DND-41 (cell line): ENCODE measurements at regions not wholly inside any gene's neighbourhood (a gene's known extent, or its start where the extent isn't known, plus 50 kb on each side); places are given as distances from the start of the nearest gene placed in this dataset.

Experiments
- CTCF ChIP-seq: IDR thresholded peaks from 2 replicates; pipeline ENCODE4 v1.5.1; 2012; ENCODE audit warnings: borderline replicate concordance, low read length, moderate library complexity, mild to moderate bottlenecking; ENCODE audit not compliant: poor library complexity, severe bottlenecking; ENCODE audit errors: extremely low read depth
- EZH2 ChIP-seq: IDR thresholded peaks from 3 replicates; pipeline ENCODE4 v1.6.1; 2012; ENCODE audit warnings: borderline replicate concordance, low read depth, mild to moderate bottlenecking, moderate library complexity, low read length, inconsistent platforms; ENCODE audit not compliant: severe bottlenecking

- TF ChIP-seq CTCF (no peak), EZH2 (no peak)
Measured at GRCh38 chr3:36309092-36309491, 71.2 kb upstream of the STAC start.
